ENCODE measurements at regions not wholly inside any gene's neighbourhood (a gene's known extent, or its start where the extent isn't known, plus 50 kb on each side); places are given as distances from the start of the nearest gene placed in this dataset.

DNA sequence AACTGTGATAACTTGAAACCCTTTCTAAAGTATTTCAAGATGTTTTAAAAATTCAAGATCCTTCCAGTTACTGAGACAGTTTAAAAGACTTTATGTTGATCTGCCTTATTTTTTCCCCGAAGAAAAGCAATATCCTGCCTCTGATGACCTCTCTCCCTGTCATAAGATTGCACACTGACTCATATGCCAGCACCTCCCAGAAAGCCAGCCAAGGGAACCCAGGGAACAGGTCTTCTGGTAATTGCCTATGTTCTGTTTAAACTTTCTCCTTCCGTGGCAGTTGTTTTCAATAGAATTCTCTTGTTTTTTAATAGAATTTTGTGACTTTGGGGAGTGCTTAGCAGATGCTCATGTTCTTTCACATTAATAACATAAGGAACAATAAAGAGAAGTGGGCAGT is 300.2 kb upstream of the PRKD1 start:
- no peak for DNase-seq (ENCODE audit: low read depth in 1 of 2, low spot score in 1 of 2)
- TF ChIP-seq CEBPB (IDR thresholded peaks at IDR 0.05) (no peak), RFX5 (IDR thresholded peaks at IDR 0.05) (no peak), RCOR1 (IDR thresholded peaks at IDR 0.05; ENCODE audit: low read depth, low read length) (no peak), PHF8 (IDR thresholded peaks at IDR 0.05; ENCODE audit: borderline replicate concordance, low read depth) (no peak), ZFP36 (IDR thresholded peaks at IDR 0.05; ENCODE audit: borderline replicate concordance, partially characterized antibody) (no peak), CHD4 (IDR thresholded peaks at IDR 0.05; ENCODE audit: borderline replicate concordance) (no peak), HOXA7 (CRISPR knock-in tag; IDR thresholded peaks at IDR 0.05) (no peak), RARB (CRISPR knock-in tag; IDR thresholded peaks at IDR 0.05) (no peak), ZSCAN20 (CRISPR knock-in tag; IDR thresholded peaks at IDR 0.05) (no peak), ZC3H11A (IDR thresholded peaks at IDR 0.05) (no peak), RNF2 (IDR thresholded peaks at IDR 0.05; ENCODE audit: borderline replicate concordance, low read depth) (no peak), POLR2A (IDR thresholded peaks at IDR 0.05; ENCODE audit: low read length) (no peak)
- TF ChIP-seq, protein P1, sequence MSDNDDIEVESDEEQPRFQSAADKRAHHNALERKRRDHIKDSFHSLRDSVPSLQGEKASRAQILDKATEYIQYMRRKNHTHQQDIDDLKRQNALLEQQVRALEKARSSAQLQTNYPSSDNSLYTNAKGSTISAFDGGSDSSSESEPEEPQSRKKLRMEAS (IDR thresholded peaks at IDR 0.05) = no peak
- ChIA-PET CTCF (interaction anchor here (0.7 to 1.6 kb wide), 3 partner anchors 10 to 124 kb away, joined by 3 to 4 read pairs (median 4); no protein-coding TSS in a partner anchor), POLR2A (no interaction called here)
- no peak for FAIRE-seq
- H3K4me1 ChIP-seq = peaks cover 11% of the 10 kb centered on the region; the same call in 1 of the 3 replicates
- ATAC-seq = no peak
- H3K27ac ChIP-seq = no peak overlapping the region
- H3K4me2 ChIP-seq = no peak overlapping the region
- no peaks in the 10 kb centered on the region for H3K9me3 ChIP-seq
- no peak overlapping the region for H3K4me3 ChIP-seq
- WGBS (ENCODE audit: missing lambda C conversion rate) = 2% methylated on average over 2 of the region's 2 CpGs

GRCh38 chr14:30230719-30231118 is 303.1 kb upstream of the PRKD1 start:
- H3K27ac ChIP-seq = no peak overlapping the region
- H3K4me3 ChIP-seq = no peak overlapping the region
- H3K4me1 ChIP-seq = no peaks in the 10 kb centered on the region
- ChIA-PET CTCF (no interaction called here), POLR2A (no interaction called here)
- H3K9me3 ChIP-seq = no peaks in the 10 kb centered on the region
- no peak for FAIRE-seq
- H3K4me2 ChIP-seq = no peak overlapping the region
- 31% methylated on average over 3 of the region's 3 CpGs for WGBS (ENCODE audit: missing lambda C conversion rate)
- no peak for DNase-seq (ENCODE audit: low read depth in 1 of 2, low spot score in 1 of 2)
- ATAC-seq = no peak
- TF ChIP-seq ZSCAN20 (CRISPR knock-in tag; IDR thresholded peaks at IDR 0.05) (no peak), JUNB (IDR thresholded peaks at IDR 0.05) (no peak), HOXB5 (CRISPR knock-in tag; IDR thresholded peaks at IDR 0.05) (no peak), CEBPB (IDR thresholded peaks at IDR 0.05) (no peak)
- TF ChIP-seq, protein P2, sequence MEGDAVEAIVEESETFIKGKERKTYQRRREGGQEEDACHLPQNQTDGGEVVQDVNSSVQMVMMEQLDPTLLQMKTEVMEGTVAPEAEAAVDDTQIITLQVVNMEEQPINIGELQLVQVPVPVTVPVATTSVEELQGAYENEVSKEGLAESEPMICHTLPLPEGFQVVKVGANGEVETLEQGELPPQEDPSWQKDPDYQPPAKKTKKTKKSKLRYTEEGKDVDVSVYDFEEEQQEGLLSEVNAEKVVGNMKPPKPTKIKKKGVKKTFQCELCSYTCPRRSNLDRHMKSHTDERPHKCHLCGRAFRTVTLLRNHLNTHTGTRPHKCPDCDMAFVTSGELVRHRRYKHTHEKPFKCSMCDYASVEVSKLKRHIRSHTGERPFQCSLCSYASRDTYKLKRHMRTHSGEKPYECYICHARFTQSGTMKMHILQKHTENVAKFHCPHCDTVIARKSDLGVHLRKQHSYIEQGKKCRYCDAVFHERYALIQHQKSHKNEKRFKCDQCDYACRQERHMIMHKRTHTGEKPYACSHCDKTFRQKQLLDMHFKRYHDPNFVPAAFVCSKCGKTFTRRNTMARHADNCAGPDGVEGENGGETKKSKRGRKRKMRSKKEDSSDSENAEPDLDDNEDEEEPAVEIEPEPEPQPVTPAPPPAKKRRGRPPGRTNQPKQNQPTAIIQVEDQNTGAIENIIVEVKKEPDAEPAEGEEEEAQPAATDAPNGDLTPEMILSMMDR (IDR thresholded peaks at IDR 0.05) = no peak
- TF ChIP-seq, protein P3, sequence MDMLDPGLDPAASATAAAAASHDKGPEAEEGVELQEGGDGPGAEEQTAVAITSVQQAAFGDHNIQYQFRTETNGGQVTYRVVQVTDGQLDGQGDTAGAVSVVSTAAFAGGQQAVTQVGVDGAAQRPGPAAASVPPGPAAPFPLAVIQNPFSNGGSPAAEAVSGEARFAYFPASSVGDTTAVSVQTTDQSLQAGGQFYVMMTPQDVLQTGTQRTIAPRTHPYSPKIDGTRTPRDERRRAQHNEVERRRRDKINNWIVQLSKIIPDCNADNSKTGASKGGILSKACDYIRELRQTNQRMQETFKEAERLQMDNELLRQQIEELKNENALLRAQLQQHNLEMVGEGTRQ (IDR thresholded peaks at IDR 0.05) = no peak

DNA sequence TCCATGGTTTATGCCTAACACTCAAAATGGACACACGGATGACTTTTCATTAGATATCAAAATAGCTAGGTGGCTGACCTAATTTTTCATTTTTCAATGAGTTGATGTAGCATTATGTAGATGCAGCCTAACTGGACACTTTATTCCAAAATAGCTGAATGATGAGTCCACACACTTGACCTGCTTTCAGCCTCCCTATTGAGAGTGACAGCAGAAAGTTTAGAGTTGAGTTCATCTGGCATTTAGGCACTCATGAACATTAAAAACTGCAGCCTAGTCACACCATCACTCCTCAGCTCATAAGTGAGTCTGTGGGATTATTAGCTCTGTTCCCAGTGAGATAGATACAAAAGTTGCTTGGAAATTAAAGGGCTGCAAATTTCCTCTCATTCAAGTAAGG is 307.3 kb upstream of the PRKD1 start:
- no peak for ATAC-seq
- TF ChIP-seq MAFK (IDR thresholded peaks at IDR 0.05; ENCODE audit: partially characterized antibody) = no peak
- no peak for TF ChIP-seq BCL3 (IDR thresholded peaks at IDR 0.05)
- TF ChIP-seq ZSCAN20 (CRISPR knock-in tag; IDR thresholded peaks at IDR 0.05) = no peak
- TF ChIP-seq, protein P2 (IDR thresholded peaks at IDR 0.05) = no peak
- TF ChIP-seq KDM5A (IDR thresholded peaks at IDR 0.05) = no peak
- no peak for TF ChIP-seq HOXB13 (CRISPR knock-in tag; IDR thresholded peaks at IDR 0.05; ENCODE audit: low read depth)
- no peak for TF ChIP-seq NR3C1 (IDR thresholded peaks at IDR 0.05)
- TF ChIP-seq POLR2AphosphoS2 (conservative IDR thresholded peaks at IDR 0.05; ENCODE audit: low read length) = no peak
- no peak for TF ChIP-seq HEYL (CRISPR knock-in tag; IDR thresholded peaks at IDR 0.05)
- TF ChIP-seq ATOH8 (CRISPR knock-in tag; IDR thresholded peaks at IDR 0.05; ENCODE audit: low read depth) = no peak
- TF ChIP-seq, protein P4, sequence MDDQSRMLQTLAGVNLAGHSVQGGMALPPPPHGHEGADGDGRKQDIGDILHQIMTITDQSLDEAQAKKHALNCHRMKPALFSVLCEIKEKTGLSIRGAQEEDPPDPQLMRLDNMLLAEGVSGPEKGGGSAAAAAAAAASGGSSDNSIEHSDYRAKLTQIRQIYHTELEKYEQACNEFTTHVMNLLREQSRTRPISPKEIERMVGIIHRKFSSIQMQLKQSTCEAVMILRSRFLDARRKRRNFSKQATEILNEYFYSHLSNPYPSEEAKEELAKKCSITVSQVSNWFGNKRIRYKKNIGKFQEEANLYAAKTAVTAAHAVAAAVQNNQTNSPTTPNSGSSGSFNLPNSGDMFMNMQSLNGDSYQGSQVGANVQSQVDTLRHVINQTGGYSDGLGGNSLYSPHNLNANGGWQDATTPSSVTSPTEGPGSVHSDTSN (IDR thresholded peaks at IDR 0.05) = no peak
- no peak for TF ChIP-seq POLR2A (IDR thresholded peaks at IDR 0.05; ENCODE audit: low read length)
- no peak for TF ChIP-seq GATA3 (IDR thresholded peaks at IDR 0.05; ENCODE audit: borderline replicate concordance)

More for the DNA sequence above, 307.3 kb upstream of the PRKD1 start:
- H3K4me1 ChIP-seq = no peaks in the 10 kb centered on the region
- no peak for DNase-seq (ENCODE audit: low read depth in 1 of 2, low spot score in 1 of 2)
- POLR2A ChIA-PET = no interaction called here
- H3K27ac ChIP-seq = no peak overlapping the region
- H3K4me3 ChIP-seq = no peak overlapping the region
- no peaks in the 10 kb centered on the region for H3K9me3 ChIP-seq
- CTCF ChIA-PET = interaction anchor here (0.6 to 3.9 kb wide), 3 partner anchors 21 to 1012 kb away, joined by 3 to 10 read pairs (median 4); no protein-coding TSS in a partner anchor
- no peak for FAIRE-seq
- 3% methylated on average over 1 of the region's 1 CpG for WGBS (ENCODE audit: missing lambda C conversion rate)
- no peak overlapping the region for H3K4me2 ChIP-seq
